Kasumi-1 (cell line): ENCODE measurements at regions not wholly inside any gene's neighbourhood (a gene's known extent, or its start where the extent isn't known, plus 50 kb on each side); places are given as distances from the start of the nearest gene placed in this dataset.

ENCODE experiments used
- DNase-seq, 2 experiments: peaks; one replicate each; lab custom pipeline; 2025; lab: John Stamatoyannopoulos, UW

DNA sequence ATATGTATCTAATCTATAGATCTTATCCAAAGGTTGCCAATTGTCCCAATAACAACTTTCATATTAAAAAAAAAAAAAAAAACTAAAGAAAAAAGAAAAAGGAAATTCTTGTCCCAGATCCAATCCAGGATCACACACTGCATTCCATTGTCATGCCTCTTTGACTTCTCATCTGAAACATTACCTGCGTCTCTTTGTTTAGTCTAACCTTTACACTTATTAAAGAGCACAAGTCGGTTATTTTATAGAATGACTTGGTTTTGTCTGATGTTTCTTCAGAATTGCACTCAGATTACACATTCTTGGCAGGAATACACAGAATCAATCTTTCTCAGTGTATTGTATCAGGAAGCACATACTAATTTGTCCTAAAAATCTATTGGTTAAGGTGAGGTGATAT is 392.5 kb upstream of the KLHL29 start:
- no peak for DNase-seq

DNA sequence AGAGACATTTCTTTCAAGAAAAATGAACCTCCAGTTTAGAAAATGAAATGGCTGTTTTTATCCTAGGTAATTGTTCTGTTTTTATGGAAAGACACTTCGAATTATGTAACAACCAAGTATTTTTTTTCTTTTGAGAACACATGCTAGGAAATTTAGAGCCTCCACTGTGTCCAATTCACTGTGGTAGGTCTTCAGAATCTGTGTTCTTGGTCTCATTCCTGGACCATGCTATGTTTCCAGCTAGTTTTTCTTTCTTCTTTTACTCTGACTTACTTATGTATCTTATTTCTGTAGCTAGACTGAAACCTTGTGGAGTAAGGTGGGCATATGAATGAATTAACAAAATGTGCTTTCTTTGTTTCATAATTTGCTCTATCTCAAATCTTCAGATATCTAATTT is 391.7 kb upstream of the KLHL29 start:
- DNase-seq = no peak

- DNase-seq = no peak
These were observed 389.4 kb upstream of the KLHL29 start for GRCh38 chr2:22995576-22995975.

GRCh38 chr2:22996911-22997310 is 388.1 kb upstream of the KLHL29 start:
- no peak for DNase-seq

GRCh38 chr2:22998359-22998758 is 386.6 kb upstream of the KLHL29 start:
- DNase-seq = no peak

GRCh38 chr2:22999951-23000350 is 385.0 kb upstream of the KLHL29 start:
- DNase-seq = no peak

- no peak for DNase-seq
These were observed 382.7 kb upstream of the KLHL29 start for GRCh38 chr2:23002234-23002633.

- DNase-seq = no peak
These were observed 379.5 kb upstream of the KLHL29 start for GRCh38 chr2:23005469-23005868.

GRCh38 chr2:23007631-23008235 is 377.2 kb upstream of the KLHL29 start:
- no peak for DNase-seq

DNA sequence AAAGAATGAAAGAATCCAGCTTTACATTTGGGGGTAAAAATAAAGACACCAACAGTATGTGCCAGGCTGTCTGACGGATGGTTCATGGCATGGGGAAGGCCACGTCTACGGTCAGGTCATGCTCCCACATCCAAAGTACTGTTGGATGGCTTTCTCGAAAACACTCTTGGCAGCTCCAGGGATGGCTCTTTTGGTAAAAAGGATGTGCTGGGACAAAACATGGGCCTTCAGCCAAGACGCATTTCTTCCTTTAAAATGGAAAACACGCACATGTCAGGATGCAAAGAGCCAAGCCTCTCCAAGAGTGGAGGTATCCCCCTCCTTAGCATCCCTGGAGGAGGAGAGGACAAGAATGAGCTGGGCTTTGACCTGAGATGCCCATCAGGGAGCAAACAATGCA is 376.5 kb upstream of the KLHL29 start:
- DNase-seq = no peak

DNA sequence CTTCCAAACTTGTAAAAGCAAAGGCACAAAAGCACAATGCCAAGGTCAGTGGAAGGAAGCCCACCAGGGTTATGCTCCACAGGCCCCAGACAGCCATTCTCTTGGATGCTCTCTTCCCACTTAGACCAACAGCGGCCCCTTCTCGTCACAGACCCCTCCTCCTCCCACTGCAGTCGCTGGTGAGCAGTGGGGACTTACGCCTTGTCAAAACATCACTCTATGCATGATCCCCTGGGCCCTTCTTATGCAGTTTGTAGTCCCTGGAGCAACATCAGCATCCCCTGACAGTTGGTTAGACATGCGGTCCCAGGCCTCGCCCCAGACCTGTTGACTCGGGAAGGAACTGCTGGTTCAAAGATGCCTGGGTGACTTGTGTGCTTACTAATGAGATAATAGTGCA is 376.0 kb upstream of the KLHL29 start:
- DNase-seq = no peak

DNA sequence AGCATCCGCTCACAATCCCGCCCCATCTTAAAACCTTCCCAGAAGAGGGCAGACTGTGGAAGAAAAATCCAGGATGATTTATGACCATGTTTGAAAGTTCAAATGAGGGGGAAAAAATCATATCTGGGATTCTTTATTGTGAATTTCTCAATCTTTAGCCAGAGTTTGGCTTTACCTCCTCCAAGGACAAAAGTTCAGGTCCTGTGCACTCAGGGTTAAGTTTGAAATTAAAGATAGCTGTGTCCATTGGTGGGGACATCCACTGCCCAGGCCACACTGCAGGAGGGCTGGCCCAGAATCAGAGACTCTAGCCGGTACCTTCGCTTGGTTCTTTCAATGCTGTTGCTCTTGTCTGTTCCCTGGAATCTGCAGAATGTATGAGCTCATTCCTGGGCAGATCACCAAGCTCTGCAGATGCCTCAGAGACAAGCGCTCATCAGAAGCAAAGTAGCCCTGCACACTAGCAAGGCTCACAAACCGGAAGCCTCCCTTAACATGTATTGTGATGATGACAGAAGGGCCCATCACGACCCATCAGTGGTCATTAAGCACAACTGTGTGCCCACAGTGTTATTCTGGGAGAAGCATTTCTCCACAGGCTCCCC is 375.3 kb upstream of the KLHL29 start:
- DNase-seq = no peak

DNA sequence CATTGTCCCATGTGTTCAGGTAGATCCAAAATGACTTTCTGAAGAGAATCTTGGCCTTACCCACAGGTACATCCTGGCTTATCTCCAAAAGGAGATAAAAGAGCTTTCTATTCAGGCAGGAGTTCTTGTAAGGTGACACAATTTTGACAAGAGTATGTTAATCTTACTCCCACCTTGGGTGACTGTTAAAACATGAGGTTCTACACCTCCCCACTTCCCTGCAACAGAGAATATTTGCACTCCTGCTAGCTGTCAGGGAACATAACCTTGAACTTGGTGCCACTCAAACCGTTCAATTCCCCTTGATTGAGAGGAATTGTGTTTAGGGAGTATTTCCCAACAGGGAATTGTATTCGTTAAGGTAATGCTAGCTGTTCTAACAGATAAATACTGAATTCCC is 372.5 kb upstream of the KLHL29 start:
- DNase-seq = no peak

DNA sequence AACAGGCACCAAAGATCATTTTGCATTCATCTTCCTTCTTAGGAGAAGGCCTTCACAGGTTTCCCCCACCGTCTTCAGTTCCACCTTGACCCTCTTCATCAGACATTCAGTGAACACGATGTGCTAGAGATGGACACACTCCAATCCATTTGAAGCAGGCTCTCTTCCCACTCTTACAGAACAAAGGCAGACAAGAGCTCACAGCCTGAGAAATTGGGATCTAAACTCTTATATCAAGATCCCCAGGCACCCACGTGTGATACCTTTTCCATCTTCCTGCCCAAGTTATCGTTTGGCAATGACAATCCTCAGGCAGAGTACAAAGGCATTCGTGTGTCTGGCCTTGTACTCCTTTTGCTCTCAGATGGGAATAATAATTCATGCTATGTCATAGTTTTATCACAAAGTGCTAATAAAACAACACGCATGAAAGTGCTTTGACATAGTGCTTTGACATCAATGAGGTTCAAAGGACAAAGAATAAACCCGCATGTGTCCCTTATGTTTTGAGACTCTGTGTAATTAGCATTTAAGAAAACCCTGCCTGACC is 369.3 kb upstream of the KLHL29 start:
- no peak for DNase-seq

GRCh38 chr2:23019476-23019875 is 365.5 kb upstream of the KLHL29 start:
- DNase-seq = no peak

DNA sequence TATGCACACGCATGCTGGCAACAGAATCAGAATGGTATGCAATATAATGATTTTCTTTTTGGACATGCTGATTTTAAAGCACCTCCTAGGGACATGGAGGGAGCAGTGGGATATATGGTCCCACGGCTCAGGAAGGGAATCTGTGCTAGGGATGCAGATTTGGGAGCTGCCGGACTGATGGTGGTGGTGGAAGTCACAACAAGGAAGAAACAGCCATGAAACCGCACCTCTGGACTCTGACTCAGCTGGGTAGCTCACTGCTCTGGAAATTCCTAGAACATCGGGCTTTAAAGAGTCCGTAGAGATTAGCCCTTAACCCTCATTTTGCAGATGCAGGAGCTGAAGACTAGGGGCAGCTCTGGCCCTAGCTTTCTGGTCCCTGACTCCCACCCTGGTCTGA is 364.3 kb upstream of the KLHL29 start:
- DNase-seq = no peak

- DNase-seq = no peak
These were observed 363.5 kb upstream of the KLHL29 start for GRCh38 chr2:23021311-23022120.

GRCh38 chr2:23023722-23024121 is 361.3 kb upstream of the KLHL29 start:
- DNase-seq = no peak

DNA sequence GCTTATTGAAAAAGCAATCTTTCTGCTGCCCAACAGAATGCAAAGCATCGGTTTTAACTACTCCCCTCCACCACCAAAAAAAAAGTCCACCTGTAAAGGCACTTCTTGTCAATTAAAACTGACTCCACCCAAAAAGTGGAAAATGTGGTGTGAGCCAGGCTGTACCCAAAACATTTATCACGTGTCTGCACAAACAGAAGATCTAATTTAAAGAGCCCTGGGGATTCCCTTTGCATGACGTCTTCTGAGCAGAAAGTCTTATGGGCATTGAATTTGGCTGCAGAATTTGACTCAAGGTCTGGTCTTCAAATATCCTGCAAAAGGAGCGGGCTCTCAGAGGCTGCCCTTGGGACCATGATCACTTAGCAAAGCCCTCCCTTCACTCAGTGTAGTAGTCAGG is 358.3 kb upstream of the KLHL29 start:
- no peak for DNase-seq

GRCh38 chr2:23027396-23027795 is 357.6 kb upstream of the KLHL29 start:
- no peak for DNase-seq

DNA sequence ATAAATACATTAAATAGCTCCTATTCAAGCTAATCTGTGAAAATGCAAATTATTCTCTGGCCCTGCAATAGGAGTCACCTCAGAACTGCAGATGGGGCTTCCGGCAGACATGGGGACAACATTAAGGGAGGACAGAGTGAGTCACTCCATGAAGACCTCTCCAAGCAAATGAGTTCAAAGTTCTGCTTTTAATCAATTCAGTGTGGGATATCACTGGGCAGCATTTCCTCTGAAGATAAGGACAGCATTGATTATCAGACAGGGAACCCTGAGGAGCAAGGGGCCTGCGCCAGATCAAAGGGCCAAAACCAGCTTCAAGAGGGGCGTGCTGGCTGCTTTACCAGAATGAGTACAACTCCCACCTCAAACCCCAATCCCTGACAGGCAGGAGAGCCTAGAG is 356.9 kb upstream of the KLHL29 start:
- DNase-seq = no peak

DNA sequence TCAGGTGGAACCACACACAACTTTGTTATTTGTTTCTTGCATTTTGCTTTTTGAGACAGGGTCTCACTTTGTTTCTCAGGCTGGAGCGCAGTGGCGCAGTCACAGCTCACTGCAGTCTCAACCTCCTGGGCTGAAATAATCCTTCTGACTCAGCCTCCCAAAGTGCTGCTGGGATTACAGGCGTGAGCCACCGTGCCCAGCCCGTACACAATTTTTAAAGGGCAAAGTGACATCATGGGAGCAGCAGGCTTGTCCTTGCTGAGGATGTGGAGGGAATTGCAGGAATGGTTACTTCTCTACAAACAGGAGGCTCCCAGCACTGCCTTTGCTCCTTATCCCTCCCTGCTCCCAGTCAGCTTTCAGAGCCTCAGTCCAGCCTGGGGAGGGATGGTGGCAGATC is 355.9 kb upstream of the KLHL29 start:
- no peak for DNase-seq

- DNase-seq = no peak
These were observed 355.0 kb upstream of the KLHL29 start for GRCh38 chr2:23029951-23030350.
